ENCODE measurements at regions not wholly inside any gene's neighbourhood (a gene's known extent, or its start where the extent isn't known, plus 50 kb on each side); places are given as distances from the start of the nearest gene placed in this dataset.

DNA sequence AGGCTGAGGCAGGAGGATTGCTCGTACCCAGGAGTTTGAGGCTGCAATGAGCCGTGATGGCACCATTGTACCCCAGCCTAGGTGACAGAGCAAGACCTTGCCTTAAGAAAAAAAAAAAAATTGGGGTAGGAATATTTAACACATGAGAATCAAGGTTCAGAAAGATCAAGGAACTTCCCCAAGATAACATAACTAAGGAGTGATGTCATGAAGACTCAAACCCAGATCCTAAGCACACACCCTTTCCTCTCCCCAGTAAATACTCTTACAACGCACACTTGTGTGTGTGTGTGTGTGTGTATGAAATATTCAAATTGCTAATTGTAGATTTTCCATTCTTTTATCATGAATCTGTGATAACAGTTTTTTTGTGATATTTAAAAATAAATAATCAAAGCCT lies 90.6 kb upstream of the NUDT4 start:
- H2AK5ac ChIP-seq (ENCODE audit: low read depth, low read length) = no peak overlapping the region
- no peaks in the 10 kb centered on the region for H3K36me3 ChIP-seq (ENCODE audit: control insufficient read depth in 2 of 4, insufficient read depth in 4 of 4, low read length in 3 of 4)
- CTCF ChIA-PET (ENCODE audit: partially characterized antibody) = interaction anchor here (1.4 to 1.5 kb wide), 2 partner anchors 45 to 189 kb away, joined by 4 read pairs; no protein-coding TSS in a partner anchor

More for the DNA sequence above, 90.6 kb upstream of the NUDT4 start:
- Histone ChIP-seq H2BK5ac (ENCODE audit: low read depth, low read length) (no peak overlapping the region), H3K79me1 (ENCODE audit: low read depth, low read length) (no peaks in the 10 kb centered on the region), H4K91ac (replicated peaks; ENCODE audit: insufficient read length, low read length) (no peak overlapping the region), H4K5ac (ENCODE audit: insufficient read length, low read depth, low read length) (no peak overlapping the region), H2BK20ac (ENCODE audit: low read length) (no peak overlapping the region), H3K79me2 (ENCODE audit: control insufficient read depth in 1 of 2, insufficient read depth in 2 of 2, low read length in 2 of 2) (no peaks in the 10 kb centered on the region), H3K23me2 (ENCODE audit: low read depth, low read length) (no peaks in the 10 kb centered on the region), H3K27ac (ENCODE audit: low read depth, low read length) (no peak overlapping the region), H3K4me1 (replicated peaks in 1 of 4; ENCODE audit: control insufficient read depth in 3 of 4, insufficient read depth in 4 of 4, low read length in 3 of 4) (no peaks in the 10 kb centered on the region), H4K20me1 (replicated peaks in 1 of 2; ENCODE audit: control insufficient read depth in 1 of 2, insufficient read depth in 2 of 2, low read length in 2 of 2) (no peaks in the 10 kb centered on the region), H3K23ac (ENCODE audit: insufficient read length) (no peak overlapping the region), H3K9ac (replicated peaks in 1 of 4; ENCODE audit: extremely low read depth in 1 of 4, low read depth in 3 of 4, low read length in 3 of 4) (no peak overlapping the region), H3K14ac (ENCODE audit: insufficient read length) (no peak overlapping the region), H3K9me3 (ENCODE audit: insufficient read depth in 2 of 2, low read depth in 1 of 2, low read length in 1 of 2) (no peaks in the 10 kb centered on the region), H3K4me3 (ENCODE audit: extremely low read depth in 1 of 4, insufficient read depth in 2 of 4, low read depth in 3 of 4, low read length in 4 of 4) (no peak overlapping the region), H4K8ac (ENCODE audit: extremely low read depth, insufficient read depth, low read length) (no peak overlapping the region), H3K56ac (replicated peaks; ENCODE audit: insufficient read length, low read depth, low read length) (no peak overlapping the region), H2BK12ac (ENCODE audit: low read depth, low read length) (no peak overlapping the region), H3K4ac (replicated peaks; ENCODE audit: insufficient read length, low read depth, low read length) (no peak overlapping the region), H2BK15ac (ENCODE audit: low read length) (no peak overlapping the region), H2BK120ac (replicated peaks; ENCODE audit: low read depth, low read length) (no peak overlapping the region), H3K27me3 (replicated peaks in 1 of 4; ENCODE audit: control insufficient read depth in 3 of 4, extremely low read depth in 1 of 4, insufficient read depth in 3 of 4, low read length in 3 of 4) (no peaks in the 10 kb centered on the region), H2AFZ (ENCODE audit: low read length) (no peak overlapping the region), H3K4me2 (ENCODE audit: insufficient read depth in 1 of 2, low read depth in 2 of 2, low read length in 2 of 2) (no peak overlapping the region), H3K18ac (ENCODE audit: extremely low read depth, low read length) (no peak overlapping the region)
- no peak for TF ChIP-seq TEAD4 (IDR thresholded peaks at IDR 0.05; ENCODE audit: low read depth, low read length)
- no peak for TF ChIP-seq SUZ12 (IDR thresholded peaks at IDR 0.05; ENCODE audit: low read length)
- TF ChIP-seq TCF12 (IDR thresholded peaks at IDR 0.05; ENCODE audit: low read depth, low read length) = no peak
- TF ChIP-seq EZH2 (IDR thresholded peaks at IDR 0.05; ENCODE audit: low read depth, low read length, severe bottlenecking) = no peak
- no peak for TF ChIP-seq RNF2 (IDR thresholded peaks at IDR 0.05; ENCODE audit: borderline replicate concordance, low read depth, low read length, missing control alignments, poor library complexity, severe bottlenecking)
- TF ChIP-seq BACH1 (IDR thresholded peaks at IDR 0.05; ENCODE audit: low read length) = no peak
- TF ChIP-seq BRCA1 (IDR thresholded peaks at IDR 0.05; ENCODE audit: low read depth, low read length) = no peak
- no peak for TF ChIP-seq MAFK (IDR thresholded peaks at IDR 0.05; ENCODE audit: low read depth, low read length)
- no peak for TF ChIP-seq CHD2 (IDR thresholded peaks at IDR 0.05; ENCODE audit: low read length)
- no peak for TF ChIP-seq SAP30 (IDR thresholded peaks at IDR 0.05; ENCODE audit: insufficient read depth, insufficient replicate concordance, low read length)
- no peak for TF ChIP-seq CBX8 (IDR thresholded peaks at IDR 0.05; ENCODE audit: borderline replicate concordance, low read depth, low read length)
- no peak for TF ChIP-seq KDM1A (IDR thresholded peaks at IDR 0.05; ENCODE audit: borderline replicate concordance, low read length)
- DNase-seq (ENCODE audit: low read depth in 1 of 2, low spot score in 2 of 2) (no peak), FAIRE-seq (no peak)
- WGBS, 2 experiments (ENCODE audit: extremely low coverage in 1 of 2, insufficient coverage in 1 of 2, insufficient read length in 1 of 2, insufficient replicate concordance in 2 of 2, low coverage in 1 of 2, low lambda C conversion rate in 2 of 2, missing lambda C conversion rate in 1 of 2) = 100% methylated on average over 3 of the region's 3 CpGs; no CpG with 5 or more reads in 1 of the 2 experiments
- POLR2A ChIA-PET (ENCODE audit: partially characterized antibody) = no interaction called here

Measured in H1 (cell line).